ENCODE measurements at regions not wholly inside any gene's neighbourhood (a gene's known extent, or its start where the extent isn't known, plus 50 kb on each side); places are given as distances from the start of the nearest gene placed in this dataset.

GRCh38 chr4:128720270-128720669 lies 89.2 kb upstream of the JADE1 start:
- intact Hi-C loops (cut with micrococcal nuclease) = no loop called here
- Mint-ChIP-seq H3K27ac (no peak overlapping the region), H3K27me3 (peaks cover 2% of the 10 kb centered on the region), H3K4me1 (no peaks in the 10 kb centered on the region), H3K4me3 (no peak overlapping the region), H3K9me3 (no peaks in the 10 kb centered on the region), H3K36me3 (ENCODE audit: low read depth) (no peaks in the 10 kb centered on the region)
- no peak for ATAC-seq (ENCODE audit: low read depth)
- ChIA-PET POLR2A (no interaction called here), CTCF (no interaction called here)
- no peak for DNase-seq
- TF ChIP-seq, protein P1, sequence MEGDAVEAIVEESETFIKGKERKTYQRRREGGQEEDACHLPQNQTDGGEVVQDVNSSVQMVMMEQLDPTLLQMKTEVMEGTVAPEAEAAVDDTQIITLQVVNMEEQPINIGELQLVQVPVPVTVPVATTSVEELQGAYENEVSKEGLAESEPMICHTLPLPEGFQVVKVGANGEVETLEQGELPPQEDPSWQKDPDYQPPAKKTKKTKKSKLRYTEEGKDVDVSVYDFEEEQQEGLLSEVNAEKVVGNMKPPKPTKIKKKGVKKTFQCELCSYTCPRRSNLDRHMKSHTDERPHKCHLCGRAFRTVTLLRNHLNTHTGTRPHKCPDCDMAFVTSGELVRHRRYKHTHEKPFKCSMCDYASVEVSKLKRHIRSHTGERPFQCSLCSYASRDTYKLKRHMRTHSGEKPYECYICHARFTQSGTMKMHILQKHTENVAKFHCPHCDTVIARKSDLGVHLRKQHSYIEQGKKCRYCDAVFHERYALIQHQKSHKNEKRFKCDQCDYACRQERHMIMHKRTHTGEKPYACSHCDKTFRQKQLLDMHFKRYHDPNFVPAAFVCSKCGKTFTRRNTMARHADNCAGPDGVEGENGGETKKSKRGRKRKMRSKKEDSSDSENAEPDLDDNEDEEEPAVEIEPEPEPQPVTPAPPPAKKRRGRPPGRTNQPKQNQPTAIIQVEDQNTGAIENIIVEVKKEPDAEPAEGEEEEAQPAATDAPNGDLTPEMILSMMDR (IDR thresholded peaks at IDR 0.05) = no peak

- no peaks in the 10 kb centered on the region for H3K9me3 Mint-ChIP-seq
- CTCF ChIA-PET = no interaction called here
- H3K4me1 Mint-ChIP-seq = no peaks in the 10 kb centered on the region
- H3K36me3 Mint-ChIP-seq (ENCODE audit: low read depth) = no peaks in the 10 kb centered on the region
- H3K27ac Mint-ChIP-seq = no peak overlapping the region
- H3K4me3 Mint-ChIP-seq = no peak overlapping the region
- intact Hi-C loops (cut with micrococcal nuclease) = no loop called here
- no peak for ATAC-seq (ENCODE audit: low read depth)
- POLR2A ChIA-PET = no interaction called here
- DNase-seq = no peak
- TF ChIP-seq, protein P1 (IDR thresholded peaks at IDR 0.05) = no peak
- H3K27me3 Mint-ChIP-seq = peaks cover 2% of the 10 kb centered on the region
These were observed 90.7 kb upstream of the JADE1 start for GRCh38 chr4:128718768-128719167.

DNA sequence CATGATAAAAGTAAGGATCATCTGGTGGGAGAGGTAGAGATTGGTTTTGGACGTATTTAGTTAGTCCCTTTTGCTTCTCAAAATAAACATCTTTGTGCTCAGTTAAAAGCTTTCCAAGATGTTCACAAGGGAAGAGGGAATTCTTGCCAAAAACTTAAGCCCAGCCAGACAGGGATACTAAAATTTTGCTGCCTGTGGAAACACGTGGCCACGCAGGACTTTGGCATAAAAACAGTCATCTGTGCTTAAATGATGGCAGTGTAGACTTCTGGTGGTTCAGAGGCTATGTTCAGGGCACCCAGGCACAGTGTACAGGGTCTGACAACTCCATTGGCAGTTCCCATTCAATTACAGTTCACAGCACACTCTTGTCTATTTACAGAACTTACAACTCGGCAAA lies 93.2 kb upstream of the JADE1 start:
- TF ChIP-seq, protein P1 (IDR thresholded peaks at IDR 0.05) = no peak
- CTCF ChIA-PET = no interaction called here

DNA sequence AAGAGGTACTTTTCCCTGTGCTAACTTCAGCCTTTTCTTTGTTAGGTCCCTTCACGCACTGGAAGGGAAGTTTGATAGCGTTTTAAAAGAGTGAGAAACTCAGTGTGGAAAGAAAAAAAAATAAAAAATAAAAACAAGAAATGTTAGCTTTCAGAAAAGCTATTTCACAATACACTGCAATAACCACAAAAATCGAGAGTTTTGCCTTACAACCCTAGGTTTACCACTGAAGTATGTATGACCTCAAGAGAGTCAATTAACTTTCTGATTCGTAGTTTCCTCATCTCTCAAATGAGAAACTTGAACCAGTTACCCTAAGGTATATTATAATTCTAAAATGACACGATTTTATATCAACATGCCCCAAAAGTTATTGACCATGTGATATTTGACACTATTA lies 93.9 kb upstream of the JADE1 start:
- ChIA-PET CTCF (no interaction called here), POLR2A (no interaction called here)
- TF ChIP-seq, protein P1 (IDR thresholded peaks at IDR 0.05) = no peak
- Mint-ChIP-seq H3K9me3 (no peaks in the 10 kb centered on the region), H3K36me3 (ENCODE audit: low read depth) (no peaks in the 10 kb centered on the region), H3K27me3 (peaks cover 2% of the 10 kb centered on the region), H3K27ac (no peak overlapping the region), H3K4me3 (no peak overlapping the region), H3K4me1 (no peaks in the 10 kb centered on the region)
- ATAC-seq (ENCODE audit: low read depth) = no peak
- DNase-seq = no peak
- intact Hi-C loops (cut with micrococcal nuclease) = no loop called here

More for the DNA sequence above, 93.2 kb upstream of the JADE1 start:
- DNase-seq = no peak
- H3K27ac Mint-ChIP-seq = no peak overlapping the region
- intact Hi-C loops (cut with micrococcal nuclease) = no loop called here
- peaks cover 2% of the 10 kb centered on the region for H3K27me3 Mint-ChIP-seq
- H3K4me1 Mint-ChIP-seq = no peaks in the 10 kb centered on the region
- no peak for ATAC-seq (ENCODE audit: low read depth)
- H3K9me3 Mint-ChIP-seq = no peaks in the 10 kb centered on the region
- H3K36me3 Mint-ChIP-seq (ENCODE audit: low read depth) = no peaks in the 10 kb centered on the region
- POLR2A ChIA-PET = no interaction called here
- no peak overlapping the region for H3K4me3 Mint-ChIP-seq

DNA sequence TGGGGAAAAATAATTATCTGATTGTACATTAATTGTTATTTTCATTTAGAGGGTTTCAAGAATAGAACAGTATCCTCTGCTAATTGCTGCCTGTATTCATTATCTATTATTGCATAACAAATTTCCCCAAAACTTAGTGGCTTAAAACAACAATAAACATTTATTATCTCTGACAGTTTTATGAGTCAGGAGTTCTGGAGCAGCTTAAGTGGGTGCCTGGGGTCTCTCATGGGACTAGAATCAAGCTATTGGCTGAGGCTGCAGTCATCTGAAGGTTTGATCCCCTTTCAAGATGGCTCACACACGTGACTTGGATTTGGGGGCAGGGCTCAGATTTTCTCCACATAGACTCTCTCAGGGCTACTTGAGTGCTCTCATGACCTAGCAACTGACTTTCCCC lies 98.1 kb upstream of the JADE1 start:
- no peak overlapping the region for H3K27ac Mint-ChIP-seq
- DNase-seq (no peak), ATAC-seq (ENCODE audit: low read depth) (no peak)
- intact Hi-C loops (cut with micrococcal nuclease) = no loop called here
- TF ChIP-seq, protein P1 (IDR thresholded peaks at IDR 0.05) = no peak
- H3K4me3 Mint-ChIP-seq = no peak overlapping the region
- H3K9me3 Mint-ChIP-seq = no peaks in the 10 kb centered on the region
- ChIA-PET POLR2A (no interaction called here), CTCF (no interaction called here)
- H3K36me3 Mint-ChIP-seq (ENCODE audit: low read depth) = no peaks in the 10 kb centered on the region
- peaks cover 4% of the 10 kb centered on the region for H3K4me1 Mint-ChIP-seq
- H3K27me3 Mint-ChIP-seq = no peaks in the 10 kb centered on the region

Measured in activated B cell treated with CpG ODN at 0.5 μM for 24 hours (primary cell).